Testis (tissue), 2 donors: ENCODE measurements at regions not wholly inside any gene's neighbourhood (a gene's known extent, or its start where the extent isn't known, plus 50 kb on each side); places are given as distances from the start of the nearest gene placed in this dataset.
"Not testable (repeated sequence)": the region's sequence is repeated elsewhere in the genome, so short reads cannot be mapped to it uniquely, and the experiment has no call there.

Experiments used
- POLR2A ChIP-seq: fragments of 450-650 bp; IDR thresholded peaks from one replicate; pipeline ENCODE4 v1.6.1; 2017; ENCODE audit warnings: antibody characterized with exemption, mild to moderate bottlenecking, moderate library complexity
- TF ChIP-seq, protein P1 (sequence below), 3 experiments: fragments of 450-650 bp in 2 of 3; fragments of 200-600 bp in 1 of 3; sonication (generic) in 1 of 3; IDR thresholded peaks; one replicate each; pipeline ENCODE4 v1.5.1; 2016 to 2019; ENCODE audit warnings: antibody characterized with exemption in 3 of 3, mild to moderate bottlenecking in 2 of 3, moderate library complexity in 1 of 3

- TF ChIP-seq, protein P1, sequence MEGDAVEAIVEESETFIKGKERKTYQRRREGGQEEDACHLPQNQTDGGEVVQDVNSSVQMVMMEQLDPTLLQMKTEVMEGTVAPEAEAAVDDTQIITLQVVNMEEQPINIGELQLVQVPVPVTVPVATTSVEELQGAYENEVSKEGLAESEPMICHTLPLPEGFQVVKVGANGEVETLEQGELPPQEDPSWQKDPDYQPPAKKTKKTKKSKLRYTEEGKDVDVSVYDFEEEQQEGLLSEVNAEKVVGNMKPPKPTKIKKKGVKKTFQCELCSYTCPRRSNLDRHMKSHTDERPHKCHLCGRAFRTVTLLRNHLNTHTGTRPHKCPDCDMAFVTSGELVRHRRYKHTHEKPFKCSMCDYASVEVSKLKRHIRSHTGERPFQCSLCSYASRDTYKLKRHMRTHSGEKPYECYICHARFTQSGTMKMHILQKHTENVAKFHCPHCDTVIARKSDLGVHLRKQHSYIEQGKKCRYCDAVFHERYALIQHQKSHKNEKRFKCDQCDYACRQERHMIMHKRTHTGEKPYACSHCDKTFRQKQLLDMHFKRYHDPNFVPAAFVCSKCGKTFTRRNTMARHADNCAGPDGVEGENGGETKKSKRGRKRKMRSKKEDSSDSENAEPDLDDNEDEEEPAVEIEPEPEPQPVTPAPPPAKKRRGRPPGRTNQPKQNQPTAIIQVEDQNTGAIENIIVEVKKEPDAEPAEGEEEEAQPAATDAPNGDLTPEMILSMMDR (IDR thresholded peaks at IDR 0.05): not testable (repeated sequence)
- not testable (repeated sequence) for TF ChIP-seq POLR2A
Observed at GRCh38 chr12:131299370-131299701, 345.6 kb downstream of the ADGRD1 start.
